SK-N-SH (cell line): ENCODE measurements at regions not wholly inside any gene's neighbourhood (a gene's known extent, or its start where the extent isn't known, plus 50 kb on each side); places are given as distances from the start of the nearest gene placed in this dataset.

ENCODE experiments used
- CTCF ChIA-PET: fragments of 300-600, 350-600 bp; formaldehyde crosslinking; extraction: SDS; loops from one replicate; lab custom pipeline; 2021; lab: Yijun Ruan, JAX
- POLR2A ChIA-PET: fragments of 350-600 bp; sonication (Branson Sonifier 250); formaldehyde crosslinking; extraction: SDS; loops from one replicate; lab custom pipeline; 2020; ENCODE audit warnings: antibody characterized with exemption, inconsistent platforms; lab: Yijun Ruan, JAX
- DNase-seq: peaks from one replicate; pipeline ENCODE4 v3.0.0; 2012
- H2AFZ ChIP-seq: fragments of 200-600 bp; sonication (generic); 2 replicates; pipeline ENCODE4 v1.8.1; 2016; ENCODE audit warnings: antibody characterized with exemption, mild to moderate bottlenecking, low read depth
- H3F3A ChIP-seq: fragments of 200-600 bp; sonication (generic); replicated peaks from 2 replicates; pipeline ENCODE3; 2016; ENCODE audit warnings: antibody characterized with exemption, mild to moderate bottlenecking; ENCODE audit not compliant: insufficient read depth
- H3K27ac ChIP-seq, 2 experiments: fragments of 200-500 bp in 1 of 2; fragments of 200-600 bp in 1 of 2; sonication (Bioruptor generic) in 1 of 2; sonication (generic), shearing (Covaris generic) in 1 of 2; 2 replicates each; pipeline versions ENCODE4 v1.5.1 to v1.6.1; 2014 to 2016; ENCODE audit warnings: low read depth in 2 of 2, inconsistent platforms in 1 of 2, low read length in 1 of 2, mild to moderate bottlenecking in 1 of 2, mixed read lengths in 1 of 2
- H3K27me3 ChIP-seq: fragments of 200-600 bp; sonication (generic), shearing (Covaris generic); 2 replicates; pipeline ENCODE4 v1.6.1; 2016; ENCODE audit warnings: mixed run types; ENCODE audit not compliant: insufficient read depth
- H3K36me3 ChIP-seq, 2 experiments: fragments of 200-500 bp in 1 of 2; fragments of 200-600 bp in 1 of 2; sonication (Bioruptor generic) in 1 of 2; sonication (generic) in 1 of 2; replicated peaks in 1 of 2; 2 replicates each; pipeline versions ENCODE3 to v1.5.1; 2014 to 2016; ENCODE audit warnings: low read length in 1 of 2, mild to moderate bottlenecking in 1 of 2; ENCODE audit not compliant: insufficient read depth in 2 of 2, control insufficient read depth in 1 of 2
- H3K4me1 ChIP-seq, 2 experiments: fragments of 200-500 bp in 1 of 2; fragments of 200-600 bp in 1 of 2; sonication (Bioruptor generic) in 1 of 2; sonication (generic), shearing (Covaris generic) in 1 of 2; 2 replicates each; pipeline versions ENCODE4 v1.5.1 to v1.6.1; 2014 to 2016; ENCODE audit warnings: low read depth in 1 of 2, low read length in 1 of 2, mixed run types in 1 of 2; ENCODE audit not compliant: insufficient read depth in 2 of 2, control insufficient read depth in 1 of 2
- H3K4me2 ChIP-seq: fragments of 200-600 bp; sonication (generic), shearing (Covaris generic); 2 replicates; pipeline ENCODE4 v1.6.1; 2017; ENCODE audit warnings: mixed run types
- H3K4me3 ChIP-seq, 2 experiments: fragments of 200-500 bp in 1 of 2; fragments of 200-600 bp in 1 of 2; sonication (Bioruptor generic) in 1 of 2; sonication (generic), shearing (Covaris generic) in 1 of 2; 2 replicates each; pipeline versions ENCODE4 v1.5.1 to v1.8.1; 2014 to 2016; ENCODE audit warnings: low read depth in 2 of 2, inconsistent platforms in 1 of 2, low read length in 1 of 2, mild to moderate bottlenecking in 1 of 2, mixed read lengths in 1 of 2, moderate library complexity in 1 of 2
- H3K79me2 ChIP-seq: fragments of 200-600 bp; sonication (generic); 2 replicates; pipeline ENCODE4 v1.8.1; 2017; ENCODE audit warnings: mild to moderate bottlenecking; ENCODE audit not compliant: insufficient read depth
- H3K9ac ChIP-seq: fragments of 200-600 bp; sonication (generic); 2 replicates; pipeline ENCODE4 v1.6.1; 2017; ENCODE audit warnings: mixed run types
- H3K9me2 ChIP-seq: fragments of 200-600 bp; sonication (generic); 2 replicates; pipeline ENCODE4 v1.6.1; 2017; ENCODE audit warnings: mixed run types
- H3K9me3 ChIP-seq: fragments of 200-600 bp; sonication (generic); 2 replicates; pipeline ENCODE4 v1.6.1; 2017; ENCODE audit warnings: mixed run types, mild to moderate bottlenecking, moderate library complexity
- H4K20me1 ChIP-seq: fragments of 200-600 bp; sonication (generic); 2 replicates; pipeline ENCODE4 v1.6.1; 2017; ENCODE audit warnings: mild to moderate bottlenecking, mixed run types; ENCODE audit not compliant: insufficient read depth
- ELF1 ChIP-seq: IDR thresholded peaks from 2 replicates; pipeline ENCODE4 v1.4.0; 2012
- FOXJ3 ChIP-seq: sonication (generic); formaldehyde crosslinking; IDR thresholded peaks from 2 replicates; pipeline ENCODE4 v1.5.1; 2020; ENCODE audit warnings: mild to moderate bottlenecking, missing genetic modification reagents
- FOXM1 ChIP-seq: IDR thresholded peaks from 2 replicates; pipeline ENCODE4 v1.4.0; 2012; ENCODE audit warnings: low read depth, mild to moderate bottlenecking
- JUND ChIP-seq: IDR thresholded peaks from 2 replicates; pipeline ENCODE4 v1.4.0; 2012
- MEF2A ChIP-seq: IDR thresholded peaks from 2 replicates; pipeline ENCODE4 v1.4.0; 2012; ENCODE audit warnings: low read depth, borderline replicate concordance
- MXI1 ChIP-seq: IDR thresholded peaks from 2 replicates; pipeline ENCODE4 v1.6.1; 2012; ENCODE audit warnings: mild to moderate bottlenecking, low read depth, low read length, improper control_type of control experiment
- NFIC ChIP-seq: IDR thresholded peaks from 2 replicates; pipeline ENCODE4 v1.4.0; 2012; ENCODE audit warnings: borderline replicate concordance
- NRF1 ChIP-seq: IDR thresholded peaks from 2 replicates; pipeline ENCODE4 v1.6.1; 2012; ENCODE audit warnings: low read depth, mild to moderate bottlenecking, low read length
- POLR2AphosphoS5 ChIP-seq: IDR thresholded peaks from 2 replicates; pipeline ENCODE4 v1.6.1; 2012; ENCODE audit warnings: low read depth, low read length
- RCOR1 ChIP-seq: fragments of 150-350 bp; IDR thresholded peaks from 2 replicates; pipeline ENCODE4 v1.6.1; 2017; ENCODE audit warnings: antibody characterized with exemption, low read length
- RFX5 ChIP-seq: IDR thresholded peaks from 2 replicates; pipeline ENCODE4 v1.6.1; 2012; ENCODE audit warnings: mild to moderate bottlenecking, improper control_type of control experiment, low read length
- SIN3A ChIP-seq: IDR thresholded peaks from 2 replicates; pipeline ENCODE4 v1.6.1; 2012; ENCODE audit warnings: low read depth, mild to moderate bottlenecking, low read length, moderate library complexity, borderline replicate concordance
- SMC3 ChIP-seq: IDR thresholded peaks from 2 replicates; pipeline ENCODE4 v1.6.1; 2012; ENCODE audit warnings: low read depth, low read length, improper control_type of control experiment
- TAF1 ChIP-seq: IDR thresholded peaks from 2 replicates; pipeline ENCODE4 v1.6.1; 2012; ENCODE audit warnings: low read depth, mild to moderate bottlenecking, low read length, moderate library complexity, borderline replicate concordance
- TCF12 ChIP-seq: IDR thresholded peaks from 2 replicates; pipeline ENCODE4 v1.4.0; 2012
- TEAD4 ChIP-seq: IDR thresholded peaks from 2 replicates; pipeline ENCODE4 v1.4.0; 2012; ENCODE audit warnings: mild to moderate bottlenecking, borderline replicate concordance; ENCODE audit not compliant: insufficient read depth
- ZBTB33 ChIP-seq: IDR thresholded peaks from 2 replicates; pipeline ENCODE4 v1.4.0; 2012; ENCODE audit warnings: low read depth, borderline replicate concordance
- WGBS: methylation state at CpG from one replicate; pipeline ENCODE4 v1.1.6; 2017; ENCODE audit warnings: low lambda C conversion rate; 5-methylcytosine and 5-hydroxymethylcytosine counted together
- TF ChIP-seq, protein P1 (sequence below): IDR thresholded peaks from 2 replicates; pipeline ENCODE4 v1.4.0; 2012; ENCODE audit warnings: low read depth, borderline replicate concordance
- TF ChIP-seq, protein P2 (sequence below): fragments of 150-350 bp; IDR thresholded peaks from 2 replicates; pipeline ENCODE4 v1.6.1; 2017; ENCODE audit warnings: antibody characterized with exemption, low read length, low read depth, borderline replicate concordance
- TF ChIP-seq, protein P3 (sequence below): IDR thresholded peaks from 2 replicates; pipeline ENCODE4 v1.4.0; 2012; ENCODE audit warnings: low read depth
- TF ChIP-seq, protein P4 (sequence below): fragments of 200-600 bp; sonication (generic); IDR thresholded peaks from 2 replicates; pipeline ENCODE4 v1.6.1; 2017; ENCODE audit warnings: antibody characterized with exemption, mild to moderate bottlenecking, moderate library complexity
- TF ChIP-seq, protein P5 (sequence below): IDR thresholded peaks from 2 replicates; pipeline ENCODE4; 2012

DNA sequence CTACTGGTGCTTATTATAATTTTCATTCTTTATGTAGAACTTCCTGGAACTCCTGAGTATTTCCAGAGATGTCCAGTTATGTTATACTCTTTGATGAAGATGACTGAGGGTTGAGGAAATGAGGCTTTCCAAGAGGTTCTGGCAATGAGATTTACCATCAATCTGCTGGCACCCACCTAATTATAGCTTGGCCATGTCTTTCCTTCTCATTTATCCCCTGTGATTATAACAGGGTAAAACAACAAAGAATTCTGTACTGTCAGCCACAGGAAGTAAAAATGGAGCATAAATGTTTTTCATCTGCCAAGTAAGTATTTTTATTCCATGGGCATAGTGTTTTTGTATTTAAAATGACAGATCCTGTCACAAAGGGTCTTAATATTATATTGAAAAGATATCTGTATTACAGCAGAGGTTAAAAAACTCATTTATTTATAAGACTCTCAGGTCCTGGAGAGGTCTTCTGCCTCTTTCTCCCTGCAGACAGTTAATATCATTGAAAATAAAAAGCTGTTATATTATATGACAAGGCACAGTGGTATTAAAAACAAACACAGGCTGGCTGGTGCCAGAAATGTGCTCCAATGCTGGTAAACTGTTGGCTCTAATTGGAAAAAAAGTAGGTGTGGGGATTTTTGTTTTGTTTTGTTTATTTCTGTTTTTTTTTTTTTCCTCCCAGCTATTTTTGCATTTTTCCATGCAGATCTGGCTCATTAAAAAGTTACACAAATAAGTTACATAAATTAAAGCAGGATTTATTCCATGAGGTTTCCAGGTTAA, 1764.1 kb upstream of the CELF4 start:
- ChIA-PET POLR2A (no interaction called here), CTCF (interaction anchor here (0.6 kb wide), 2 partner anchors 386 to 764 kb away, joined by 3 read pairs; no protein-coding TSS in a partner anchor)
- TF ChIP-seq POLR2AphosphoS5 (no peak), NFIC (no peak), NRF1 (no peak), FOXM1 (no peak), TCF12 (no peak), TEAD4 (no peak), RCOR1 (no peak), FOXJ3 (CRISPR knock-in tag) (no peak)
- Histone ChIP-seq H2AFZ (no peak overlapping the region), H3F3A (no peaks in the 10 kb centered on the region), H3K36me3 (no peaks in the 10 kb centered on the region), H3K27me3 (no peaks in the 10 kb centered on the region), H3K4me3 (no peak overlapping the region), H3K27ac (no peak overlapping the region), H3K4me1 (no peaks in the 10 kb centered on the region; a peak in 1 of 4 replicates), H3K9me2 (no peaks in the 10 kb centered on the region), H3K4me2 (no peak overlapping the region), H3K79me2 (no peaks in the 10 kb centered on the region), H4K20me1 (no peaks in the 10 kb centered on the region), H3K9me3 (no peaks in the 10 kb centered on the region), H3K9ac (no peak overlapping the region)
- no peak for DNase-seq

- Histone ChIP-seq H3K4me1 (no peaks in the 10 kb centered on the region), H3K9ac (no peak overlapping the region), H3K27ac (no peak overlapping the region), H2AFZ (no peak overlapping the region), H3K9me2 (no peaks in the 10 kb centered on the region), H3F3A (no peaks in the 10 kb centered on the region), H4K20me1 (no peaks in the 10 kb centered on the region), H3K9me3 (no peaks in the 10 kb centered on the region), H3K4me3 (no peak overlapping the region), H3K79me2 (no peaks in the 10 kb centered on the region), H3K36me3 (no peaks in the 10 kb centered on the region), H3K27me3 (no peaks in the 10 kb centered on the region), H3K4me2 (no peak overlapping the region)
- 14% methylated on average over 2 of the region's 2 CpGs for WGBS
- ChIA-PET POLR2A (no interaction called here), CTCF (no interaction called here)
- no peak for DNase-seq
- TF ChIP-seq ELF1 (no peak), FOXM1 (no peak), SIN3A (no peak), TAF1 (no peak), NRF1 (no peak), RCOR1 (no peak), SMC3 (no peak), MXI1 (no peak), MEF2A (no peak), JUND (no peak), TCF12 (no peak), ZBTB33 (no peak), POLR2AphosphoS5 (no peak), RFX5 (no peak)
- TF ChIP-seq, protein P1, sequence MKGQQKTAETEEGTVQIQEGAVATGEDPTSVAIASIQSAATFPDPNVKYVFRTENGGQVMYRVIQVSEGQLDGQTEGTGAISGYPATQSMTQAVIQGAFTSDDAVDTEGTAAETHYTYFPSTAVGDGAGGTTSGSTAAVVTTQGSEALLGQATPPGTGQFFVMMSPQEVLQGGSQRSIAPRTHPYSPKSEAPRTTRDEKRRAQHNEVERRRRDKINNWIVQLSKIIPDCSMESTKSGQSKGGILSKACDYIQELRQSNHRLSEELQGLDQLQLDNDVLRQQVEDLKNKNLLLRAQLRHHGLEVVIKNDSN, result no peak
- TF ChIP-seq, protein P2, sequence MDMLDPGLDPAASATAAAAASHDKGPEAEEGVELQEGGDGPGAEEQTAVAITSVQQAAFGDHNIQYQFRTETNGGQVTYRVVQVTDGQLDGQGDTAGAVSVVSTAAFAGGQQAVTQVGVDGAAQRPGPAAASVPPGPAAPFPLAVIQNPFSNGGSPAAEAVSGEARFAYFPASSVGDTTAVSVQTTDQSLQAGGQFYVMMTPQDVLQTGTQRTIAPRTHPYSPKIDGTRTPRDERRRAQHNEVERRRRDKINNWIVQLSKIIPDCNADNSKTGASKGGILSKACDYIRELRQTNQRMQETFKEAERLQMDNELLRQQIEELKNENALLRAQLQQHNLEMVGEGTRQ, result no peak
- TF ChIP-seq, protein P3, sequence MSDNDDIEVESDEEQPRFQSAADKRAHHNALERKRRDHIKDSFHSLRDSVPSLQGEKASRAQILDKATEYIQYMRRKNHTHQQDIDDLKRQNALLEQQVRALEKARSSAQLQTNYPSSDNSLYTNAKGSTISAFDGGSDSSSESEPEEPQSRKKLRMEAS, result no peak
- TF ChIP-seq, protein P4, sequence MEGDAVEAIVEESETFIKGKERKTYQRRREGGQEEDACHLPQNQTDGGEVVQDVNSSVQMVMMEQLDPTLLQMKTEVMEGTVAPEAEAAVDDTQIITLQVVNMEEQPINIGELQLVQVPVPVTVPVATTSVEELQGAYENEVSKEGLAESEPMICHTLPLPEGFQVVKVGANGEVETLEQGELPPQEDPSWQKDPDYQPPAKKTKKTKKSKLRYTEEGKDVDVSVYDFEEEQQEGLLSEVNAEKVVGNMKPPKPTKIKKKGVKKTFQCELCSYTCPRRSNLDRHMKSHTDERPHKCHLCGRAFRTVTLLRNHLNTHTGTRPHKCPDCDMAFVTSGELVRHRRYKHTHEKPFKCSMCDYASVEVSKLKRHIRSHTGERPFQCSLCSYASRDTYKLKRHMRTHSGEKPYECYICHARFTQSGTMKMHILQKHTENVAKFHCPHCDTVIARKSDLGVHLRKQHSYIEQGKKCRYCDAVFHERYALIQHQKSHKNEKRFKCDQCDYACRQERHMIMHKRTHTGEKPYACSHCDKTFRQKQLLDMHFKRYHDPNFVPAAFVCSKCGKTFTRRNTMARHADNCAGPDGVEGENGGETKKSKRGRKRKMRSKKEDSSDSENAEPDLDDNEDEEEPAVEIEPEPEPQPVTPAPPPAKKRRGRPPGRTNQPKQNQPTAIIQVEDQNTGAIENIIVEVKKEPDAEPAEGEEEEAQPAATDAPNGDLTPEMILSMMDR, result no peak
- TF ChIP-seq, protein P5, sequence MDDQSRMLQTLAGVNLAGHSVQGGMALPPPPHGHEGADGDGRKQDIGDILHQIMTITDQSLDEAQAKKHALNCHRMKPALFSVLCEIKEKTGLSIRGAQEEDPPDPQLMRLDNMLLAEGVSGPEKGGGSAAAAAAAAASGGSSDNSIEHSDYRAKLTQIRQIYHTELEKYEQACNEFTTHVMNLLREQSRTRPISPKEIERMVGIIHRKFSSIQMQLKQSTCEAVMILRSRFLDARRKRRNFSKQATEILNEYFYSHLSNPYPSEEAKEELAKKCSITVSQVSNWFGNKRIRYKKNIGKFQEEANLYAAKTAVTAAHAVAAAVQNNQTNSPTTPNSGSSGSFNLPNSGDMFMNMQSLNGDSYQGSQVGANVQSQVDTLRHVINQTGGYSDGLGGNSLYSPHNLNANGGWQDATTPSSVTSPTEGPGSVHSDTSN, result no peak
Measured at GRCh38 chr18:39326772-39327171, 1761.2 kb upstream of the CELF4 start.
